Ishikawa (cell line): ENCODE measurements at regions not wholly inside any gene's neighbourhood (a gene's known extent, or its start where the extent isn't known, plus 50 kb on each side); places are given as distances from the start of the nearest gene placed in this dataset.

Experiments
- CEBPB ChIP-seq: IDR thresholded peaks from 2 replicates; pipeline ENCODE4 v1.6.1; 2012
- CREB1 ChIP-seq: IDR thresholded peaks from 2 replicates; pipeline ENCODE4 v1.6.1; 2012; ENCODE audit warnings: low read depth
- EGR1 ChIP-seq: IDR thresholded peaks from 2 replicates; pipeline ENCODE4 v1.6.1; 2012
- EP300 ChIP-seq: IDR thresholded peaks from 2 replicates; pipeline ENCODE4 v1.6.1; 2012; ENCODE audit warnings: borderline replicate concordance
- FOXM1 ChIP-seq: IDR thresholded peaks from 2 replicates; pipeline ENCODE4 v1.6.1; 2012; ENCODE audit warnings: low read depth, borderline replicate concordance
- MAX ChIP-seq: IDR thresholded peaks from 2 replicates; pipeline ENCODE4 v1.6.1; 2012
- NFIC ChIP-seq: IDR thresholded peaks from 2 replicates; pipeline ENCODE4 v1.6.1; 2012
- RAD21 ChIP-seq: IDR thresholded peaks from 2 replicates; pipeline ENCODE4 v1.6.1; 2012; ENCODE audit warnings: low read depth
- TAF1 ChIP-seq: IDR thresholded peaks from 2 replicates; pipeline ENCODE4 v1.6.1; 2012; ENCODE audit warnings: low read depth, mild to moderate bottlenecking
- TCF12 ChIP-seq: IDR thresholded peaks from 2 replicates; pipeline ENCODE4 v1.6.1; 2012; ENCODE audit warnings: low read depth
- TEAD4 ChIP-seq: IDR thresholded peaks from 2 replicates; pipeline ENCODE4 v1.6.1; 2012
- YY1 ChIP-seq: IDR thresholded peaks from 2 replicates; pipeline ENCODE4 v1.6.1; 2012; ENCODE audit warnings: low read depth
- ZBTB7A ChIP-seq: IDR thresholded peaks from 2 replicates; pipeline ENCODE4 v1.6.1; 2012; ENCODE audit warnings: low read depth
- TF ChIP-seq, protein P1 (sequence below): IDR thresholded peaks from 2 replicates; pipeline ENCODE4 v1.6.1; 2012
- TF ChIP-seq, protein P2 (sequence below): IDR thresholded peaks from 2 replicates; pipeline ENCODE4 v1.6.1; 2012; ENCODE audit warnings: low read depth, mild to moderate bottlenecking

GRCh38 chr4:167613381-167613780, 379.1 kb upstream of the SPOCK3 start:
- TF ChIP-seq EGR1 = no peak
- no peak for TF ChIP-seq TEAD4
- no peak for TF ChIP-seq ZBTB7A
- TF ChIP-seq CEBPB = no peak
- TF ChIP-seq, protein P1, sequence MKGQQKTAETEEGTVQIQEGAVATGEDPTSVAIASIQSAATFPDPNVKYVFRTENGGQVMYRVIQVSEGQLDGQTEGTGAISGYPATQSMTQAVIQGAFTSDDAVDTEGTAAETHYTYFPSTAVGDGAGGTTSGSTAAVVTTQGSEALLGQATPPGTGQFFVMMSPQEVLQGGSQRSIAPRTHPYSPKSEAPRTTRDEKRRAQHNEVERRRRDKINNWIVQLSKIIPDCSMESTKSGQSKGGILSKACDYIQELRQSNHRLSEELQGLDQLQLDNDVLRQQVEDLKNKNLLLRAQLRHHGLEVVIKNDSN = no peak
- TF ChIP-seq RAD21 = no peak
- TF ChIP-seq CREB1 = no peak
- no peak for TF ChIP-seq TCF12
- no peak for TF ChIP-seq NFIC

DNA sequence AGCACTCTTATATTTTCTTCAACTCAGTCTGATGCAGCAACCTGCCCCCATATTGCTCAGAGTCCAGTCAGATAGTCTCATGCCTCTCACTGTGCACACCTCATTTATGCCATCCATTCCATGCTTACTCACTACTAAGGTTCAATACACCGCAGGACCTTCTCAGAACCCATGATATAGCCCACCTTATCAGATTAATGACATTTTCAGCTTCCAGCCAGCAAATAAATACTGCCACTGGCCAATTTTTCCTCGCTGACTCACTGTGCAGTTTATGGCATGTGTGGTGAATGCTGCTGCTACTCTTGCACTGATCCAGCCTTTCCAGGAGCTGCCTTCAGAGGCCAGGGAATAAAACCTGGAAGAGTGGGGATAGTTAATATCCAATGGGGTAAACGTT, 380.6 kb upstream of the SPOCK3 start:
- TF ChIP-seq ZBTB7A = no peak
- TF ChIP-seq YY1 = no peak
- no peak for TF ChIP-seq MAX
- TF ChIP-seq EGR1 = no peak
- TF ChIP-seq RAD21 = no peak
- TF ChIP-seq EP300 = no peak
- no peak for TF ChIP-seq NFIC
- TF ChIP-seq, protein P1 = no peak
- no peak for TF ChIP-seq TAF1
- TF ChIP-seq, protein P2, sequence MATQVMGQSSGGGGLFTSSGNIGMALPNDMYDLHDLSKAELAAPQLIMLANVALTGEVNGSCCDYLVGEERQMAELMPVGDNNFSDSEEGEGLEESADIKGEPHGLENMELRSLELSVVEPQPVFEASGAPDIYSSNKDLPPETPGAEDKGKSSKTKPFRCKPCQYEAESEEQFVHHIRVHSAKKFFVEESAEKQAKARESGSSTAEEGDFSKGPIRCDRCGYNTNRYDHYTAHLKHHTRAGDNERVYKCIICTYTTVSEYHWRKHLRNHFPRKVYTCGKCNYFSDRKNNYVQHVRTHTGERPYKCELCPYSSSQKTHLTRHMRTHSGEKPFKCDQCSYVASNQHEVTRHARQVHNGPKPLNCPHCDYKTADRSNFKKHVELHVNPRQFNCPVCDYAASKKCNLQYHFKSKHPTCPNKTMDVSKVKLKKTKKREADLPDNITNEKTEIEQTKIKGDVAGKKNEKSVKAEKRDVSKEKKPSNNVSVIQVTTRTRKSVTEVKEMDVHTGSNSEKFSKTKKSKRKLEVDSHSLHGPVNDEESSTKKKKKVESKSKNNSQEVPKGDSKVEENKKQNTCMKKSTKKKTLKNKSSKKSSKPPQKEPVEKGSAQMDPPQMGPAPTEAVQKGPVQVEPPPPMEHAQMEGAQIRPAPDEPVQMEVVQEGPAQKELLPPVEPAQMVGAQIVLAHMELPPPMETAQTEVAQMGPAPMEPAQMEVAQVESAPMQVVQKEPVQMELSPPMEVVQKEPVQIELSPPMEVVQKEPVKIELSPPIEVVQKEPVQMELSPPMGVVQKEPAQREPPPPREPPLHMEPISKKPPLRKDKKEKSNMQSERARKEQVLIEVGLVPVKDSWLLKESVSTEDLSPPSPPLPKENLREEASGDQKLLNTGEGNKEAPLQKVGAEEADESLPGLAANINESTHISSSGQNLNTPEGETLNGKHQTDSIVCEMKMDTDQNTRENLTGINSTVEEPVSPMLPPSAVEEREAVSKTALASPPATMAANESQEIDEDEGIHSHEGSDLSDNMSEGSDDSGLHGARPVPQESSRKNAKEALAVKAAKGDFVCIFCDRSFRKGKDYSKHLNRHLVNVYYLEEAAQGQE = no peak
- TF ChIP-seq TCF12 = no peak
- TF ChIP-seq FOXM1 = no peak
- no peak for TF ChIP-seq TEAD4
- no peak for TF ChIP-seq CEBPB
- no peak for TF ChIP-seq CREB1

DNA sequence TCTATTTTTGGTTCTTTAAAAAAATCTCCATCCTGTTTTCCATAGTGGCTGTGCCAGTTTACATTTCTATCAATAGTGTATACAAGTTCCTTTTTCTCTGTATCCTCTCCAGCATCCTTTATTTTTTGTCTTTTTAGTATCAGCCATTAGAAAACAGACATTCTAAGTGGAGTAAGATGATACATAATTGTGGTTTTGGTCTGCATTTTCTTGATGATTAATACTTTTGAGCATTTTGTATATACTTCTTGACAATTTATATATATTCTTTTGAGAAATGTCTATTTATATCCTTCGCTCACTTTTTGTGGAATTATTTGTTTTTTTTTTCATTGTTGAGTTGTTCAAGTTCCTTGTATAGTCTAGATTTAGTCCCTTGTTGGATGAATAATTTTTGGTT, 382.2 kb upstream of the SPOCK3 start:
- TF ChIP-seq TEAD4 (no peak), TAF1 (no peak), MAX (no peak), CREB1 (no peak), NFIC (no peak), FOXM1 (no peak), ZBTB7A (no peak), EGR1 (no peak), YY1 (no peak), CEBPB (no peak)
- TF ChIP-seq, protein P2 = no peak
- TF ChIP-seq, protein P1 = no peak

GRCh38 chr4:167622481-167623240, 388.4 kb upstream of the SPOCK3 start:
- TF ChIP-seq RAD21 (peak; percentile 76), EGR1 (no peak), TCF12 (no peak), YY1 (no peak)

DNA sequence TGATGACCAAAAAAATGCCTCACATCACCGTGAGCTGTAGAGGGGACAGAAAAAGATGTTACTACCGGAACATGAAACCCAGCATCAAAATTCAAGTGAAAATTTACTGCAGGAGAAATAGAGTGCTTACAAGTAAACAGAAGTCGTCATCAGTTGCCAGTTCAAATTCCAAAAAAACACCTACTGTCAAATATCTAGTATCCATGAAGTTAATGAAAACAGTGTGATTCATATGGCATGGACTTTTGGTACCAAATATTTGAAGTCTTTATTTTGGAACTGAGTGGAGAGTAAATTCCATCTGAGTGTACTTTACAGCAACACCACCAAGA, 388.9 kb upstream of the SPOCK3 start:
- TF ChIP-seq EGR1 (no peak), EP300 (no peak), RAD21 (no peak), FOXM1 (no peak), CREB1 (no peak), TAF1 (no peak), MAX (no peak), YY1 (no peak), TCF12 (no peak), ZBTB7A (no peak), NFIC (no peak)
- TF ChIP-seq, protein P1 = no peak
